MM.1S (cell line): ENCODE measurements at regions not wholly inside any gene's neighbourhood (a gene's known extent, or its start where the extent isn't known, plus 50 kb on each side); places are given as distances from the start of the nearest gene placed in this dataset.

Experiments
- DNase-seq: peaks from one replicate; pipeline ENCODE4 v3.0.0-alpha.2; 2015
- H2AFZ ChIP-seq: fragments of 300-600 bp; sonication (generic); 2 replicates; pipeline ENCODE4 v1.6.0; 2016; ENCODE audit warnings: antibody characterized with exemption, low read length
- H3F3A ChIP-seq: fragments of 300-600 bp; sonication (generic); 2 replicates; pipeline ENCODE4 v1.6.1; 2016; ENCODE audit warnings: mild to moderate bottlenecking, antibody characterized with exemption, low read length, moderate library complexity, mixed read lengths; ENCODE audit not compliant: insufficient read depth
- H3K27ac ChIP-seq: fragments of 300-600 bp; sonication (generic); 2 replicates; pipeline ENCODE4 v1.5.1; 2016; ENCODE audit warnings: mild to moderate bottlenecking, low read length
- H3K27me3 ChIP-seq: fragments of 300-600 bp; sonication (generic); replicated peaks from 2 replicates; pipeline ENCODE4 v1.6.0; 2016; ENCODE audit warnings: low read length; ENCODE audit not compliant: insufficient read depth
- H3K36me3 ChIP-seq: fragments of 300-600 bp; sonication (generic); replicated peaks from 2 replicates; pipeline ENCODE4 v1.6.1; 2016; ENCODE audit warnings: mild to moderate bottlenecking, low read length, mixed read lengths; ENCODE audit not compliant: insufficient read depth
- H3K4me1 ChIP-seq: fragments of 300-600 bp; sonication (generic); 2 replicates; pipeline ENCODE4 v1.6.1; 2016; ENCODE audit warnings: low read length, mixed read lengths
- H3K4me2 ChIP-seq: fragments of 300-600 bp; sonication (generic); 2 replicates; pipeline ENCODE4 v1.6.0; 2016; ENCODE audit warnings: low read depth, low read length
- H3K4me3 ChIP-seq: fragments of 300-600 bp; sonication (generic); 2 replicates; pipeline ENCODE4 v1.5.1; 2016; ENCODE audit warnings: low read length, mixed read lengths
- H3K79me2 ChIP-seq: fragments of 300-600 bp; sonication (generic); 2 replicates; pipeline ENCODE4 v1.6.1; 2016; ENCODE audit warnings: mixed run types, low read length, mixed read lengths
- H3K9ac ChIP-seq: fragments of 300-600 bp; sonication (generic); 2 replicates; pipeline ENCODE4 v1.6.1; 2016; ENCODE audit warnings: low read length, mixed read lengths
- H3K9me2 ChIP-seq: fragments of 300-600 bp; sonication (generic); replicated peaks from 2 replicates; pipeline ENCODE4 v1.6.1; 2016; ENCODE audit warnings: mild to moderate bottlenecking, low read length, mixed read lengths; ENCODE audit not compliant: insufficient read depth
- H3K9me3 ChIP-seq: fragments of 300-600 bp; sonication (generic); replicated peaks from 2 replicates; pipeline ENCODE4 v1.6.1; 2016; ENCODE audit warnings: mild to moderate bottlenecking, low read length, mixed read lengths; ENCODE audit not compliant: insufficient read depth
- H4K20me1 ChIP-seq: fragments of 300-600 bp; sonication (generic); 2 replicates; pipeline ENCODE4 v1.6.1; 2016; ENCODE audit warnings: mild to moderate bottlenecking, low read length, moderate library complexity, mixed read lengths; ENCODE audit not compliant: insufficient read depth
- CTCF ChIP-seq: fragments of 300-600 bp; sonication (generic); IDR thresholded peaks from 2 replicates; pipeline ENCODE4 v1.5.1; 2016; ENCODE audit warnings: antibody characterized with exemption, low read length, mixed read lengths
- EZH2 ChIP-seq: fragments of 300-600 bp; sonication (generic); optimal IDR thresholded peaks from 2 replicates; pipeline ENCODE3; 2017; ENCODE audit warnings: low read depth, mild to moderate bottlenecking, antibody characterized with exemption, low read length, mixed read lengths
- EZH2phosphoT487 ChIP-seq: fragments of 300-600 bp; sonication (generic); IDR thresholded peaks from 2 replicates; pipeline ENCODE4 v1.6.1; 2018; ENCODE audit warnings: antibody characterized with exemption, low read length

- Histone ChIP-seq H3K36me3 (no peaks in the 10 kb centered on the region), H4K20me1 (no peaks in the 10 kb centered on the region), H3K4me3 (no peak overlapping the region), H3K9ac (no peak overlapping the region), H3K27me3 (no peaks in the 10 kb centered on the region), H3F3A (no peaks in the 10 kb centered on the region), H3K4me2 (no peak overlapping the region), H3K79me2 (no peaks in the 10 kb centered on the region), H3K9me2 (no peaks in the 10 kb centered on the region), H2AFZ (no peak overlapping the region), H3K9me3 (no peaks in the 10 kb centered on the region), H3K4me1 (no peaks in the 10 kb centered on the region), H3K27ac (no peak overlapping the region)
- no peak for DNase-seq
- no peak for TF ChIP-seq CTCF
- no peak for TF ChIP-seq EZH2phosphoT487
- TF ChIP-seq EZH2: no peak
These were observed 116.8 kb upstream of the RPS6KA3 start for GRCh38 chrX:20383477-20383876.

GRCh38 chrX:20382518-20383297 lies 116.0 kb upstream of the RPS6KA3 start:
- DNase-seq: no peak
- Histone ChIP-seq H3K79me2 (no peaks in the 10 kb centered on the region), H3K4me3 (no peak overlapping the region), H3K4me2 (no peak overlapping the region), H3K36me3 (no peaks in the 10 kb centered on the region), H4K20me1 (no peaks in the 10 kb centered on the region), H3K27me3 (no peaks in the 10 kb centered on the region), H2AFZ (no peak overlapping the region), H3K4me1 (no peaks in the 10 kb centered on the region), H3K9ac (no peak overlapping the region), H3K9me3 (no peaks in the 10 kb centered on the region), H3F3A (no peaks in the 10 kb centered on the region), H3K9me2 (no peaks in the 10 kb centered on the region), H3K27ac (no peak overlapping the region)
- TF ChIP-seq EZH2 (no peak), EZH2phosphoT487 (no peak), CTCF (no peak)

GRCh38 chrX:20382082-20382481 lies 115.4 kb upstream of the RPS6KA3 start:
- H3K27ac ChIP-seq: no peak overlapping the region
- H3K4me3 ChIP-seq: no peak overlapping the region
- H3K79me2 ChIP-seq: no peaks in the 10 kb centered on the region
- H3K9ac ChIP-seq: no peak overlapping the region
- H4K20me1 ChIP-seq: no peaks in the 10 kb centered on the region
- no peak overlapping the region for H3K4me2 ChIP-seq
- H3K4me1 ChIP-seq: no peaks in the 10 kb centered on the region
- H3K9me2 ChIP-seq: no peaks in the 10 kb centered on the region
- DNase-seq: no peak
- no peaks in the 10 kb centered on the region for H3F3A ChIP-seq
- no peaks in the 10 kb centered on the region for H3K27me3 ChIP-seq
- no peaks in the 10 kb centered on the region for H3K36me3 ChIP-seq
- no peaks in the 10 kb centered on the region for H3K9me3 ChIP-seq
- TF ChIP-seq EZH2 (no peak), CTCF (no peak)
- no peak overlapping the region for H2AFZ ChIP-seq
